ENCODE measurements at regions not wholly inside any gene's neighbourhood (a gene's known extent, or its start where the extent isn't known, plus 50 kb on each side); places are given as distances from the start of the nearest gene placed in this dataset.
"Not testable (repeated sequence)": the region's sequence is repeated elsewhere in the genome, so short reads cannot be mapped to it uniquely, and the experiment has no call there.

- TF ChIP-seq, protein P1, sequence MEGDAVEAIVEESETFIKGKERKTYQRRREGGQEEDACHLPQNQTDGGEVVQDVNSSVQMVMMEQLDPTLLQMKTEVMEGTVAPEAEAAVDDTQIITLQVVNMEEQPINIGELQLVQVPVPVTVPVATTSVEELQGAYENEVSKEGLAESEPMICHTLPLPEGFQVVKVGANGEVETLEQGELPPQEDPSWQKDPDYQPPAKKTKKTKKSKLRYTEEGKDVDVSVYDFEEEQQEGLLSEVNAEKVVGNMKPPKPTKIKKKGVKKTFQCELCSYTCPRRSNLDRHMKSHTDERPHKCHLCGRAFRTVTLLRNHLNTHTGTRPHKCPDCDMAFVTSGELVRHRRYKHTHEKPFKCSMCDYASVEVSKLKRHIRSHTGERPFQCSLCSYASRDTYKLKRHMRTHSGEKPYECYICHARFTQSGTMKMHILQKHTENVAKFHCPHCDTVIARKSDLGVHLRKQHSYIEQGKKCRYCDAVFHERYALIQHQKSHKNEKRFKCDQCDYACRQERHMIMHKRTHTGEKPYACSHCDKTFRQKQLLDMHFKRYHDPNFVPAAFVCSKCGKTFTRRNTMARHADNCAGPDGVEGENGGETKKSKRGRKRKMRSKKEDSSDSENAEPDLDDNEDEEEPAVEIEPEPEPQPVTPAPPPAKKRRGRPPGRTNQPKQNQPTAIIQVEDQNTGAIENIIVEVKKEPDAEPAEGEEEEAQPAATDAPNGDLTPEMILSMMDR (conservative IDR thresholded peaks at IDR 0.05; ENCODE audit: low read length) = no peak
- no peak for TF ChIP-seq EZH2phosphoT487 (IDR thresholded peaks at IDR 0.05; ENCODE audit: borderline replicate concordance)
- no peak overlapping the region for H3K4me3 ChIP-seq (ENCODE audit: low read length, poor library complexity, severe bottlenecking)
- no peak overlapping the region for H3K4me2 ChIP-seq (ENCODE audit: low read depth, low read length, poor library complexity, severe bottlenecking)
- H2AFZ ChIP-seq (ENCODE audit: low read length) = no peak overlapping the region
- peaks cover 7% of the 10 kb centered on the region for H3K4me1 ChIP-seq (ENCODE audit: insufficient read depth, low read length, poor library complexity, severe bottlenecking)
- H3F3A ChIP-seq (ENCODE audit: low read depth) = no peaks in the 10 kb centered on the region
- H3K9ac ChIP-seq (ENCODE audit: low read depth, low read length, poor library complexity, severe bottlenecking) = no peak overlapping the region
- H3K79me2 ChIP-seq (ENCODE audit: insufficient read depth, low read length) = no peaks in the 10 kb centered on the region
- H3K27me3 ChIP-seq (ENCODE audit: insufficient read depth, low read length, poor library complexity, severe bottlenecking) = no peaks in the 10 kb centered on the region
- no peaks in the 10 kb centered on the region for H3K9me2 ChIP-seq (replicated peaks; ENCODE audit: low read depth, low read length)
- no peaks in the 10 kb centered on the region for H4K20me1 ChIP-seq (ENCODE audit: insufficient read depth, low read length, poor library complexity, severe bottlenecking)
- H3K36me3 ChIP-seq (ENCODE audit: insufficient read depth, low read length) = no peaks in the 10 kb centered on the region
- H3K9me3 ChIP-seq (ENCODE audit: insufficient read depth, low read depth, low read length) = no peaks in the 10 kb centered on the region
These were observed 78.6 kb downstream of the COPRS start for GRCh38 chr17:31780483-31780882.

DNA sequence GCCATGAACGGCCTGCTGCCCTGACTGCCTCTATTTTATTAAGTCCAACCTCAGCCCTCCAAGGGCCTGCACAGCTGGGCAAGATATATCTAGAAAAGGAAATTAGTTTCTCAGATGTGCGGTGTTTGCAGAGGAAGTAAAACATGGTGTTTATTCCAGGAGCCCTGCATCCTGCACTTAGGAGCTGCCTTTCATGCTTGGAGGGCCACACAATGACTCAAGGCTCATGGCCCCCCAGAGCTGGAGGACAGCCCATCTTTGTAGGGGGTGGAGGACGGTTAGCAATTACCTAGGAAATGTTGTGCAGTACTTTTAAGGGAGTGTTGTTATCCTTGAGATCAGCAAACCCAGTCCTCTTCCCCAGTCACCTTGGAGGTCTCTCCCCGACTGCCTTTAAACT is 80.5 kb downstream of the COPRS start:
- H3K27me3 ChIP-seq (ENCODE audit: insufficient read depth, low read length, poor library complexity, severe bottlenecking) = no peaks in the 10 kb centered on the region
- peak overlapping the region; percentile 11 for H3K4me2 ChIP-seq (ENCODE audit: low read depth, low read length, poor library complexity, severe bottlenecking)
- no peaks in the 10 kb centered on the region for H3K36me3 ChIP-seq (ENCODE audit: insufficient read depth, low read length)
- no peaks in the 10 kb centered on the region for H3K79me2 ChIP-seq (ENCODE audit: insufficient read depth, low read length)
- H3F3A ChIP-seq (ENCODE audit: low read depth) = no peaks in the 10 kb centered on the region
- no peaks in the 10 kb centered on the region for H4K20me1 ChIP-seq (ENCODE audit: insufficient read depth, low read length, poor library complexity, severe bottlenecking)
- H3K4me3 ChIP-seq (ENCODE audit: low read length, poor library complexity, severe bottlenecking) = no peak overlapping the region
- no peak overlapping the region for H3K9ac ChIP-seq (ENCODE audit: low read depth, low read length, poor library complexity, severe bottlenecking)
- H2AFZ ChIP-seq (ENCODE audit: low read length) = no peak overlapping the region
- no peak for TF ChIP-seq EZH2phosphoT487 (IDR thresholded peaks at IDR 0.05; ENCODE audit: borderline replicate concordance)
- TF ChIP-seq, protein P1 (conservative IDR thresholded peaks at IDR 0.05; ENCODE audit: low read length) = no peak
- H3K4me1 ChIP-seq (ENCODE audit: insufficient read depth, low read length, poor library complexity, severe bottlenecking) = peaks cover 7% of the 10 kb centered on the region
- H3K9me2 ChIP-seq (replicated peaks; ENCODE audit: low read depth, low read length) = no peaks in the 10 kb centered on the region
- H3K9me3 ChIP-seq (ENCODE audit: insufficient read depth, low read depth, low read length) = no peaks in the 10 kb centered on the region

DNA sequence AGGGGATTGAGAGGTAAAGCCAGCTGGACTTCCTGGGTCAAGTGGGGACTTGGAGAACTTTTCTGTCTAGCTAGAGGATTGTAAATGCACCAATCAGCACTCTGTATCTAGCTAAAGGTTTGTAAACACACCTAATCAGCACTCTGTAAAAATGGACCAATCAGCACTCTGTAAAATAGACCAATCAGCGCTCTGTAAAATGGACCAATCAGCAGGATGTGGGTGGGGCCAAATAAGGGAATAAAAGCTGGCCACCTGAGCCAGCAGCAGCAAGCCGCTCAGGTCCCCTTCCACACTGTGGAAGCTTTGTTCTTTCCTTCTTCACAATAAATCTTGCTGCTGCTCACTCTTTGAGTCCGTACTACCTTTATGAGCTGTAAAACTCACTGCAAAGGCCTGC is 87.7 kb downstream of the COPRS start:
- not testable (repeated sequence) for H3K9ac ChIP-seq (ENCODE audit: low read depth, low read length, poor library complexity, severe bottlenecking); H3F3A ChIP-seq (ENCODE audit: low read depth); H3K4me2 ChIP-seq (ENCODE audit: low read depth, low read length, poor library complexity, severe bottlenecking); H3K36me3 ChIP-seq (ENCODE audit: insufficient read depth, low read length); H3K4me1 ChIP-seq (ENCODE audit: insufficient read depth, low read length, poor library complexity, severe bottlenecking); H3K9me2 ChIP-seq (replicated peaks; ENCODE audit: low read depth, low read length); H2AFZ ChIP-seq (ENCODE audit: low read length); H3K79me2 ChIP-seq (ENCODE audit: insufficient read depth, low read length); H4K20me1 ChIP-seq (ENCODE audit: insufficient read depth, low read length, poor library complexity, severe bottlenecking); H3K9me3 ChIP-seq (ENCODE audit: insufficient read depth, low read depth, low read length); H3K27me3 ChIP-seq (ENCODE audit: insufficient read depth, low read length, poor library complexity, severe bottlenecking); H3K4me3 ChIP-seq (ENCODE audit: low read length, poor library complexity, severe bottlenecking)

DNA sequence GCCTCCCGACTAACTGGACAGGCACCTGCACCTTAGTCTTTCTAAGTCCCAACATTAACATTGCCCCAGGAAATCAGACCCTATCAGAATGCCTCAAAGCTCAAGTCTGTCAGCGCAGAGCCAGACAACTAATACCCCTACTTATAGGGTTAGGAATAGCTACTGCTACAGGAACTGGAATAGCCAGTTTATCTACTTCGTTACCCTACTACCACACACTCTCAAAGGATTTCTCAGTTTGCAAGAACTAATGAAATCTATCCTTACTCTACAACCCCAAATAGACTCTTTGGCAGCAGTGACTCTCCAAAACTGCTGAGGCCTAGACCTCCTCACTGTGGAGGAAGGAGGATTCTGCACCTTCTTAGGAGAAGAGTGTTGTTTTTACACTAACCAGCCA is 88.5 kb downstream of the COPRS start:
- H3K4me2 ChIP-seq (ENCODE audit: low read depth, low read length, poor library complexity, severe bottlenecking); H3K4me1 ChIP-seq (ENCODE audit: insufficient read depth, low read length, poor library complexity, severe bottlenecking); H3K36me3 ChIP-seq (ENCODE audit: insufficient read depth, low read length); H3K4me3 ChIP-seq (ENCODE audit: low read length, poor library complexity, severe bottlenecking); H3K79me2 ChIP-seq (ENCODE audit: insufficient read depth, low read length); H3F3A ChIP-seq (ENCODE audit: low read depth); H3K9me3 ChIP-seq (ENCODE audit: insufficient read depth, low read depth, low read length); H3K9me2 ChIP-seq (replicated peaks; ENCODE audit: low read depth, low read length); H3K9ac ChIP-seq (ENCODE audit: low read depth, low read length, poor library complexity, severe bottlenecking); H4K20me1 ChIP-seq (ENCODE audit: insufficient read depth, low read length, poor library complexity, severe bottlenecking); H3K27me3 ChIP-seq (ENCODE audit: insufficient read depth, low read length, poor library complexity, severe bottlenecking): not testable (repeated sequence)
- 0 out of 2 replicates have a peak overlapping the region, but pooled peaks have one; percentile 15 for H2AFZ ChIP-seq (ENCODE audit: low read length)

DNA sequence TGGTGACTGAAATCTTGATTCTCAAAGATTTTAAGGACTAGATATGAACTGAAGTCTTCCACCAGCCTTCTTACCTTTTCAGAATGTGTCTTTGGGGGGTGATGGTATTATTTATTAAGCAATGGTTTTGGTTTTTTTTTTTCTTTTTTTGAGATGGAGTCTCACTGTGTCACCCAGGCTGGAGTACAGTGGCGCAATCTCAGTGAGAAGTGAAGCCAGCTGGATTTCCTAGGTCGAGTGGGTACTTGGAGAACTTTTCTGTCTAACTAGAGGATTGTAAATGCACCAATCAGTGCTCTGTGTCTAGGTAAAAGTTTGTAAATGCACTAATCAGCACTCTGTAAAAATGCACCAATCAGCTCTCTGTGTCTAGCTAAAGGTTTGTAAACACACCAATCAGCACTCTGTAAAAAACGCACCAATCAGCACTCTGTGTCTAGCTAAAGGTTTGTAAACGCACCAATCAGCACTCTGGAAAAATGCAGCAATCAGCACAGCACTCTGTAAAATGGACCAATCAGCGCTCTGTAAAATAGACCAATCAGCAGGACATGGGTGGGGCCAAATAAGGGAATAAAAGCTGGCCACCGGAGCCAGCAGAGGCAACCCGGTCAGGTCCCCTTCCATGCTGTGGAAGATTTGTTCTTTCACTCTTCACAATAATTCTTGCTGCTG is 97.1 kb downstream of the COPRS start:
- H3K79me2 ChIP-seq (ENCODE audit: insufficient read depth, low read length); H3F3A ChIP-seq (ENCODE audit: low read depth); H2AFZ ChIP-seq (ENCODE audit: low read length); H3K9ac ChIP-seq (ENCODE audit: low read depth, low read length, poor library complexity, severe bottlenecking); H3K27me3 ChIP-seq (ENCODE audit: insufficient read depth, low read length, poor library complexity, severe bottlenecking); H3K4me3 ChIP-seq (ENCODE audit: low read length, poor library complexity, severe bottlenecking); H3K36me3 ChIP-seq (ENCODE audit: insufficient read depth, low read length); H3K9me3 ChIP-seq (ENCODE audit: insufficient read depth, low read depth, low read length); H3K4me2 ChIP-seq (ENCODE audit: low read depth, low read length, poor library complexity, severe bottlenecking); H3K9me2 ChIP-seq (replicated peaks; ENCODE audit: low read depth, low read length); H4K20me1 ChIP-seq (ENCODE audit: insufficient read depth, low read length, poor library complexity, severe bottlenecking): not testable (repeated sequence)
- H3K4me1 ChIP-seq (ENCODE audit: insufficient read depth, low read length, poor library complexity, severe bottlenecking) = peaks cover 12% of the 10 kb centered on the region

Data from Loucy (cell line).